ENCODE measurements at regions not wholly inside any gene's neighbourhood (a gene's known extent, or its start where the extent isn't known, plus 50 kb on each side); places are given as distances from the start of the nearest gene placed in this dataset.

- DNase-seq = no peak
Measured at GRCh38 chr13:53537586-53537985, 509.0 kb downstream of the OLFM4 start.

GRCh38 chr13:53545340-53545941, 516.8 kb downstream of the OLFM4 start:
- DNase-seq = no peak

- DNase-seq = no peak
Measured at GRCh38 chr13:53560556-53560955, 531.9 kb downstream of the OLFM4 start.

- no peak for DNase-seq
Measured at GRCh38 chr13:53562419-53562818, 533.8 kb downstream of the OLFM4 start.

- no peak for DNase-seq
Measured at GRCh38 chr13:53568491-53568890, 539.9 kb downstream of the OLFM4 start.

GRCh38 chr13:53569453-53569852, 540.8 kb downstream of the OLFM4 start:
- no peak for DNase-seq

GRCh38 chr13:53601113-53601512, 572.5 kb downstream of the OLFM4 start:
- DNase-seq = no peak

GRCh38 chr13:53605326-53605725, 576.7 kb downstream of the OLFM4 start:
- DNase-seq = no peak

GRCh38 chr13:53612200-53612599, 583.6 kb downstream of the OLFM4 start:
- no peak for DNase-seq

- DNase-seq = no peak
Measured at GRCh38 chr13:53622456-53622855, 593.8 kb downstream of the OLFM4 start.

GRCh38 chr13:53623146-53623545, 594.5 kb downstream of the OLFM4 start:
- DNase-seq = no peak

GRCh38 chr13:53631511-53631910, 602.9 kb downstream of the OLFM4 start:
- no peak for DNase-seq

GRCh38 chr13:53638040-53638439, 609.4 kb downstream of the OLFM4 start:
- DNase-seq = no peak

GRCh38 chr13:53642306-53642705, 613.7 kb downstream of the OLFM4 start:
- no peak for DNase-seq

GRCh38 chr13:53648673-53649072, 620.1 kb downstream of the OLFM4 start:
- DNase-seq = no peak

- no peak for DNase-seq
Measured at GRCh38 chr13:53672005-53672404, 643.4 kb downstream of the OLFM4 start.

GRCh38 chr13:53683146-53683545, 654.5 kb downstream of the OLFM4 start:
- DNase-seq = no peak

- DNase-seq = no peak
Measured at GRCh38 chr13:53683608-53684007, 655.0 kb downstream of the OLFM4 start.

GRCh38 chr13:53691417-53691816, 662.8 kb downstream of the OLFM4 start:
- no peak for DNase-seq

GRCh38 chr13:53694814-53695532, 666.4 kb downstream of the OLFM4 start:
- no peak for DNase-seq

GRCh38 chr13:53703371-53704080, 674.9 kb downstream of the OLFM4 start:
- no peak for DNase-seq

GRCh38 chr13:53719281-53719680, 690.7 kb downstream of the OLFM4 start:
- DNase-seq = no peak

GRCh38 chr13:53732664-53733063, 704.1 kb downstream of the OLFM4 start:
- no peak for DNase-seq

- no peak for DNase-seq
Measured at GRCh38 chr13:53743906-53744305, 715.3 kb downstream of the OLFM4 start.

All from DMS 273 treated with DMSO at 0.1 percent for 48 hours (cell line).